C4-2B (cell line): ENCODE measurements at regions not wholly inside any gene's neighbourhood (a gene's known extent, or its start where the extent isn't known, plus 50 kb on each side); places are given as distances from the start of the nearest gene placed in this dataset.

Source experiments
- CTCF ChIP-seq: fragments of 450-650 bp; conservative IDR thresholded peaks from 2 replicates; pipeline ENCODE4 v1.5.1; 2017; ENCODE audit warnings: mild to moderate bottlenecking
- ZFX ChIP-seq: fragments of 450-650 bp; IDR thresholded peaks from 2 replicates; pipeline ENCODE4 v1.6.1; 2017

- TF ChIP-seq CTCF = peak; percentile 15
- TF ChIP-seq ZFX = no peak
Observed at GRCh38 chr2:166609183-166609959, 115.3 kb upstream of the SCN7A start.
